Adrenal gland (tissue), 5 donors: ENCODE measurements at regions not wholly inside any gene's neighbourhood (a gene's known extent, or its start where the extent isn't known, plus 50 kb on each side); places are given as distances from the start of the nearest gene placed in this dataset.

Source experiments
- CTCF ChIP-seq, 6 experiments: fragments of 450-650 bp in 4 of 6; fragments of 200-600 bp in 2 of 6; sonication (generic) in 1 of 6; IDR thresholded peaks; 1 replicate in 5 of 6; 2 replicates in 1 of 6; pipeline versions ENCODE4 v1.5.1 to v1.8.0; 2016 to 2021; ENCODE audit warnings: antibody characterized with exemption in 6 of 6, mild to moderate bottlenecking in 2 of 6, moderate library complexity in 1 of 6
- POLR2A ChIP-seq, 2 donors: fragments of 450-650 bp; IDR thresholded peaks; one replicate each; pipeline ENCODE4 v1.6.1; 2017; ENCODE audit warnings: antibody characterized with exemption in 2 of 2, mild to moderate bottlenecking in 2 of 2, moderate library complexity in 1 of 2
- donor health status: DM: no; HTN: no; CAD: no.

- TF ChIP-seq POLR2A (IDR thresholded peaks at IDR 0.05) = no peak
- TF ChIP-seq CTCF (IDR thresholded peaks at IDR 0.05) = no peak
Observed at GRCh38 chr9:29389421-29389820, 1816.1 kb upstream of the C9orf72 start.
